WTC11 (cell line): ENCODE measurements at regions not wholly inside any gene's neighbourhood (a gene's known extent, or its start where the extent isn't known, plus 50 kb on each side); places are given as distances from the start of the nearest gene placed in this dataset.
A peak's percentile ranks its signal among the peaks of the same experiment; 100 is the strongest.
"Not testable (repeated sequence)": the region's sequence is repeated elsewhere in the genome, so short reads cannot be mapped to it uniquely, and the experiment has no call there.

Experiments
- ATAC-seq: fragments of 200-7000 bp; cut with Tn5 transposase; 2 replicates; pipeline ENCODE4 v1.10.0; 2021; ENCODE audit warnings: mild to moderate bottlenecking, moderate library complexity
- CTCF ChIA-PET: fragments of 300-600 bp; sonication (Branson Sonifier 250); formaldehyde crosslinking; loops from one replicate; lab custom pipeline; 2021; ENCODE audit warnings: antibody characterized with exemption; lab: Charles Lee
- POLR2A ChIA-PET: fragments of 350-600 bp; sonication (Branson Sonifier 250); formaldehyde crosslinking; loops from one replicate; lab custom pipeline; 2021; ENCODE audit warnings: antibody characterized with exemption; lab: Charles Lee
- DNase-seq: peaks from one replicate; pipeline ENCODE4 v3.0.0; 2021; ENCODE audit warnings: low spot score
- H3K27ac Mint-ChIP-seq: 2 replicates; pipeline ENCODE4 v1.8.0; 2021; ENCODE audit warnings: mixed read lengths
- H3K27me3 Mint-ChIP-seq: 2 replicates; pipeline ENCODE4 v1.8.0; 2021; ENCODE audit warnings: low read depth, mild to moderate bottlenecking, moderate library complexity, mixed read lengths
- H3K36me3 Mint-ChIP-seq: 2 replicates; pipeline ENCODE4 v1.8.0; 2021; ENCODE audit warnings: mixed read lengths
- H3K4me1 Mint-ChIP-seq: 2 replicates; pipeline ENCODE4 v1.8.0; 2022; ENCODE audit warnings: mixed read lengths
- H3K4me3 Mint-ChIP-seq: 2 replicates; pipeline ENCODE4 v1.8.0; 2021; ENCODE audit warnings: mild to moderate bottlenecking, moderate library complexity, mixed read lengths
- H3K9me3 Mint-ChIP-seq: 2 replicates; pipeline ENCODE4 v1.8.0; 2021; ENCODE audit warnings: mixed read lengths
- CBFB ChIP-seq: sonication (generic); formaldehyde crosslinking; IDR thresholded peaks from 2 replicates; pipeline ENCODE4 v1.8.1; 2022; ENCODE audit warnings: mild to moderate bottlenecking, low read depth, missing genetic modification reagents
- ESRRA ChIP-seq: sonication (generic); formaldehyde crosslinking; IDR thresholded peaks from 2 replicates; pipeline ENCODE4 v1.8.1; 2022; ENCODE audit warnings: mild to moderate bottlenecking, missing genetic modification reagents, borderline replicate concordance
- GABPB1 ChIP-seq: sonication (generic); formaldehyde crosslinking; IDR thresholded peaks from 2 replicates; pipeline ENCODE4 v1.8.1; 2023; ENCODE audit warnings: mild to moderate bottlenecking, missing genetic modification reagents
- GTF2I ChIP-seq: fragments of 250-450 bp; sonication (Bioruptor Pico); conservative IDR thresholded peaks from 2 replicates; pipeline ENCODE4 v1.4.0; 2021; ENCODE audit warnings: mild to moderate bottlenecking
- HMGXB4 ChIP-seq: sonication (generic); formaldehyde crosslinking; IDR thresholded peaks from 2 replicates; pipeline ENCODE4 v1.8.1; 2023; ENCODE audit warnings: mild to moderate bottlenecking, moderate library complexity, missing genetic modification reagents
- IRF1 ChIP-seq: sonication (generic); formaldehyde crosslinking; IDR thresholded peaks from 2 replicates; pipeline ENCODE4 v1.8.0; 2023; ENCODE audit warnings: missing genetic modification reagents
- KAT7 ChIP-seq: sonication (generic); formaldehyde crosslinking; IDR thresholded peaks from 2 replicates; pipeline ENCODE4 v1.8.1; 2023; ENCODE audit warnings: missing genetic modification reagents, mild to moderate bottlenecking, borderline replicate concordance
- MAX ChIP-seq: sonication (generic); formaldehyde crosslinking; IDR thresholded peaks from 2 replicates; pipeline ENCODE4 v1.8.0; 2022; ENCODE audit warnings: mild to moderate bottlenecking, missing genetic modification reagents
- NFE2L1 ChIP-seq: sonication (generic); formaldehyde crosslinking; IDR thresholded peaks from 2 replicates; pipeline ENCODE4 v1.8.1; 2023; ENCODE audit warnings: missing genetic modification reagents
- TP53 ChIP-seq: sonication (generic); formaldehyde crosslinking; IDR thresholded peaks from 2 replicates; pipeline ENCODE4 v1.8.1; 2023; ENCODE audit warnings: mild to moderate bottlenecking, missing genetic modification reagents
- USF1 ChIP-seq: sonication (generic); formaldehyde crosslinking; IDR thresholded peaks from 2 replicates; pipeline ENCODE4 v1.8.0; 2022; ENCODE audit warnings: mild to moderate bottlenecking, missing genetic modification reagents
- USF2 ChIP-seq: sonication (generic); formaldehyde crosslinking; IDR thresholded peaks from 2 replicates; pipeline ENCODE4 v1.8.1; 2023; ENCODE audit warnings: mild to moderate bottlenecking, missing genetic modification reagents, moderate library complexity
- ZNF121 ChIP-seq: sonication (generic); formaldehyde crosslinking; IDR thresholded peaks from 2 replicates; pipeline ENCODE4 v1.8.0; 2023; ENCODE audit warnings: missing genetic modification reagents
- ZNF416 ChIP-seq: fragments of 250-450 bp; sonication (Bioruptor Pico); IDR thresholded peaks from 2 replicates; pipeline ENCODE4 v1.9.0; 2021; ENCODE audit warnings: mild to moderate bottlenecking, inconsistent platforms
- ZNF671 ChIP-seq: fragments of 250-450 bp; sonication (Bioruptor Pico); IDR thresholded peaks from 2 replicates; pipeline ENCODE4 v1.8.0; 2021; ENCODE audit warnings: mild to moderate bottlenecking
- TF ChIP-seq, protein P1 (sequence below): sonication (generic); formaldehyde crosslinking; IDR thresholded peaks from 2 replicates; pipeline ENCODE4 v1.8.1; 2022; ENCODE audit warnings: low read depth, mild to moderate bottlenecking, moderate library complexity, missing genetic modification reagents, borderline replicate concordance
- TF ChIP-seq, protein P2 (sequence below): sonication (generic); formaldehyde crosslinking; IDR thresholded peaks from 2 replicates; pipeline ENCODE4 v1.8.1; 2023; ENCODE audit warnings: mild to moderate bottlenecking, missing genetic modification reagents, borderline replicate concordance

DNA sequence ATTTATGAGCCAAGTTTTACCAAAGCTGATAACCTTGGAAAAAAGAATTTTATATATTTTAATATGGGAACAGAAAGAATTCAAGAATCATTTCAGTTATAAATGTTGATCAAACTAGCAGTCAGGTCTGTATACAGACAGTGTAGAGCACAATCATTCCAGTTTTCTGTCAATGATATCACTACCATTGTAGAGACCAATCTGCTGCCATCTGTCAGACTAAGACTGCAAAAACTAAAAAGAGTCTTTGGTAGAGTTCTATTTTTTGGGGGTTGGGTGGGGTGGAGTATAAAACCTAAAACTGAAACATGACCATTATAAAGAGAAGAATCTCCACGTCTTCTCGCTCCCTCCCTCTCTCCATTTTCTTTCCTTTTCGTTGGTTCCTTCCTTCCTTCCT, 204.7 kb upstream of the UBE2E3 start (continued):
- no peak for TF ChIP-seq IRF1 (CRISPR knock-in tag)
- no peak for TF ChIP-seq TP53 (CRISPR knock-in tag)
- TF ChIP-seq KAT7 (CRISPR knock-in tag), result no peak
- TF ChIP-seq, all 79 proteins: peak for 0

DNA sequence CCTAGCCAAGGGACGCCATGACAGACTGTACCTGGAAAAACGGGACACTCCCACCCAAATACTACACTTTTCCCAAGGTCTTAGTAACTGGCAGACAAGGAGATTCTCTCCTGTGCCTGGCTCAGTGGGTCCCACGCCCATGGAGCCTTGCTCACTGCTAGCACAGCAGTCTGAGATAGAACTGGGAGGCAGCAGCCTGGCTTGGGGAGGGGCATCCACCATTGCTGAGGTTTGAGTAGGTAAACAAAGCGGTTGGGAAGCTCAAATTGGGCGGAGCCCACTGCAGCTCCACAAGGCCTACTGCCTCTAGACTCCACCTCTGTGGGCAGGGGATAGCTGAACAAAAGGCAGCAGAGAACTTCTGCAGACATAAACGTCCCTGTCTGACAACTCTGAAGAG, 215.1 kb upstream of the UBE2E3 start:
- CTCF ChIA-PET, ATAC-seq, H3K36me3 Mint-ChIP-seq, H3K27me3 Mint-ChIP-seq, DNase-seq, H3K4me3 Mint-ChIP-seq, H3K27ac Mint-ChIP-seq, POLR2A ChIA-PET: not testable (repeated sequence)
- peaks cover 15% of the 10 kb centered on the region for H3K4me1 Mint-ChIP-seq
- peaks cover 11% of the 10 kb centered on the region for H3K9me3 Mint-ChIP-seq

- H3K27ac Mint-ChIP-seq, result no peak overlapping the region
- no peak for ATAC-seq
Measured at GRCh38 chr2:180763263-180763989, 217.0 kb upstream of the UBE2E3 start.

DNA sequence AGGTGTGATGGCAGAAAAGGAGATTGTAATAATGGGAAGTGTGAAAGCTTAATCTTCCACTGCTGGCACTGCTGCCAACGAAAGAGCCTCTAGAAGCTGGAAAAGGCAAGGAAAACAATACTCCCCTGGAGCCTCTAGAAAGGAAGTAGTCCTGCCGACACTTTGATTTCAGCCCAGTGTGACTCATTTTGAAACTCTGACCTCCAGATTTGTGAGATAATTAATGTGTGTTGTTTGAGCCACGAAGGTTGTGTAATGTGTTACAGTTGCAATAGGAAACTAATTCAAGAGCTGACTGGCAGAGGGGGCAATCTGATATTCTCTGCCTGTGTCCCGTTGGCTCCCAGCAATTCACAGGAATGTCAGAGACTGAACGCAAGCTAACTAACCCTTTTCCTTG, 219.2 kb upstream of the UBE2E3 start:
- H3K4me3 Mint-ChIP-seq, result no peak overlapping the region
- ATAC-seq (peak; percentile 77), DNase-seq (no peak)
- POLR2A ChIA-PET, result no interaction called here
- no peak for TF ChIP-seq NFE2L1 (CRISPR knock-in tag)
- TF ChIP-seq GABPB1 (CRISPR knock-in tag), result peak; percentile 71
- TF ChIP-seq USF2, result no peak
- peaks cover 2% of the 10 kb centered on the region for H3K9me3 Mint-ChIP-seq
- H3K27ac Mint-ChIP-seq, result no peak overlapping the region
- no peaks in the 10 kb centered on the region for H3K27me3 Mint-ChIP-seq
- CTCF ChIA-PET, result interaction anchor here (1.4 kb wide), 1 partner anchor 219 kb away, joined by 4 read pairs; the partner anchor contains the start of gene UBE2E3
- H3K4me1 Mint-ChIP-seq, result peaks cover 21% of the 10 kb centered on the region
- H3K36me3 Mint-ChIP-seq, result no peaks in the 10 kb centered on the region

More at GRCh38 chr2:180763263-180763989, 217.0 kb upstream of the UBE2E3 start:
- no peak overlapping the region for H3K4me3 Mint-ChIP-seq
- TF ChIP-seq TP53 (CRISPR knock-in tag), result no peak
- TF ChIP-seq GABPB1 (CRISPR knock-in tag), result peak; percentile 81
- TF ChIP-seq, all 79 proteins: peak for 1
- Mint-ChIP-seq H3K36me3 (no peaks in the 10 kb centered on the region), H3K4me1 (peaks cover 21% of the 10 kb centered on the region), H3K9me3 (peaks cover 11% of the 10 kb centered on the region), H3K27me3 (no peaks in the 10 kb centered on the region; the same call in 1 of the 2 replicates)
- DNase-seq, result no peak
- ChIA-PET CTCF (no interaction called here), POLR2A (no interaction called here)

DNA sequence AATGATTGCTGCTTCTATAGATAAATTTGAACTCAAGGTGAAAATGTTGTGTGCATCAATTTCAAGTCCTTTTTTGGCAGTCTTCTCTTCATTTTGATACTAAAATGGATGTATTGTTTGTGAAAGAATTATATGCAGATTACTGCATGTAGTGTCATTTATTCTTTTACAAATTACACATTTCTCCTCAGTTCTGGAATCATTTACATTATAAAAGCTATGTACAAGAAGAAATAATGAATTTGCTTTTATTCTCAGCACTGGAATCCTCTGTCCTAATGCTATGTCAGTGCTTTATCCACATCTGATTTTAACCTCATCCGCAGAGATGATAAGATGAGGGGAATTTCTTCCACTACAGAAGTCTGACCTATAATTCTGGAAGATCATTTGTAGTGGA, 220.8 kb upstream of the UBE2E3 start:
- Mint-ChIP-seq H3K9me3 (no peaks in the 10 kb centered on the region), H3K4me3 (no peak overlapping the region), H3K36me3 (no peaks in the 10 kb centered on the region), H3K27ac (no peak overlapping the region), H3K27me3 (no peaks in the 10 kb centered on the region), H3K4me1 (peaks cover 21% of the 10 kb centered on the region)
- no peak for ATAC-seq
- ChIA-PET CTCF (no interaction called here), POLR2A (no interaction called here)
- DNase-seq, result no peak
- TF ChIP-seq, protein P1, sequence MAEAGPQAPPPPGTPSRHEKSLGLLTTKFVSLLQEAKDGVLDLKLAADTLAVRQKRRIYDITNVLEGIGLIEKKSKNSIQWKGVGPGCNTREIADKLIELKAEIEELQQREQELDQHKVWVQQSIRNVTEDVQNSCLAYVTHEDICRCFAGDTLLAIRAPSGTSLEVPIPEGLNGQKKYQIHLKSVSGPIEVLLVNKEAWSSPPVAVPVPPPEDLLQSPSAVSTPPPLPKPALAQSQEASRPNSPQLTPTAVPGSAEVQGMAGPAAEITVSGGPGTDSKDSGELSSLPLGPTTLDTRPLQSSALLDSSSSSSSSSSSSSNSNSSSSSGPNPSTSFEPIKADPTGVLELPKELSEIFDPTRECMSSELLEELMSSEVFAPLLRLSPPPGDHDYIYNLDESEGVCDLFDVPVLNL, result no peak
- TF ChIP-seq USF1 (CRISPR knock-in tag) (no peak), ZNF121 (no peak), HMGXB4 (CRISPR knock-in tag) (no peak), MAX (CRISPR knock-in tag) (no peak), CBFB (no peak), ESRRA (no peak), ZNF416 (CRISPR knock-in tag) (no peak), ZNF671 (CRISPR knock-in tag) (no peak), GTF2I (CRISPR knock-in tag) (no peak)
- TF ChIP-seq, protein P2, sequence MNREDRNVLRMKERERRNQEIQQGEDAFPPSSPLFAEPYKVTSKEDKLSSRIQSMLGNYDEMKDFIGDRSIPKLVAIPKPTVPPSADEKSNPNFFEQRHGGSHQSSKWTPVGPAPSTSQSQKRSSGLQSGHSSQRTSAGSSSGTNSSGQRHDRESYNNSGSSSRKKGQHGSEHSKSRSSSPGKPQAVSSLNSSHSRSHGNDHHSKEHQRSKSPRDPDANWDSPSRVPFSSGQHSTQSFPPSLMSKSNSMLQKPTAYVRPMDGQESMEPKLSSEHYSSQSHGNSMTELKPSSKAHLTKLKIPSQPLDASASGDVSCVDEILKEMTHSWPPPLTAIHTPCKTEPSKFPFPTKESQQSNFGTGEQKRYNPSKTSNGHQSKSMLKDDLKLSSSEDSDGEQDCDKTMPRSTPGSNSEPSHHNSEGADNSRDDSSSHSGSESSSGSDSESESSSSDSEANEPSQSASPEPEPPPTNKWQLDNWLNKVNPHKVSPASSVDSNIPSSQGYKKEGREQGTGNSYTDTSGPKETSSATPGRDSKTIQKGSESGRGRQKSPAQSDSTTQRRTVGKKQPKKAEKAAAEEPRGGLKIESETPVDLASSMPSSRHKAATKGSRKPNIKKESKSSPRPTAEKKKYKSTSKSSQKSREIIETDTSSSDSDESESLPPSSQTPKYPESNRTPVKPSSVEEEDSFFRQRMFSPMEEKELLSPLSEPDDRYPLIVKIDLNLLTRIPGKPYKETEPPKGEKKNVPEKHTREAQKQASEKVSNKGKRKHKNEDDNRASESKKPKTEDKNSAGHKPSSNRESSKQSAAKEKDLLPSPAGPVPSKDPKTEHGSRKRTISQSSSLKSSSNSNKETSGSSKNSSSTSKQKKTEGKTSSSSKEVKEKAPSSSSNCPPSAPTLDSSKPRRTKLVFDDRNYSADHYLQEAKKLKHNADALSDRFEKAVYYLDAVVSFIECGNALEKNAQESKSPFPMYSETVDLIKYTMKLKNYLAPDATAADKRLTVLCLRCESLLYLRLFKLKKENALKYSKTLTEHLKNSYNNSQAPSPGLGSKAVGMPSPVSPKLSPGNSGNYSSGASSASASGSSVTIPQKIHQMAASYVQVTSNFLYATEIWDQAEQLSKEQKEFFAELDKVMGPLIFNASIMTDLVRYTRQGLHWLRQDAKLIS, result no peak
